HL-60 (cell line): ENCODE measurements at regions not wholly inside any gene's neighbourhood (a gene's known extent, or its start where the extent isn't known, plus 50 kb on each side); places are given as distances from the start of the nearest gene placed in this dataset.

ENCODE experiments used
- DNase-seq, 2 experiments: peaks; one replicate each; pipeline ENCODE4 v3.0.0-alpha.2; 2010 to 2020; ENCODE audit warnings: low read depth in 1 of 2, low spot score in 1 of 2
- H3K27ac ChIP-seq: fragments of 250-450 bp; sonication (Bioruptor Pico); replicated peaks from 2 replicates; pipeline ENCODE4 v1.5.1; 2020; ENCODE audit warnings: mild to moderate bottlenecking, moderate library complexity
- H3K27me3 ChIP-seq: fragments of 250-450 bp; sonication (Bioruptor Pico); 2 replicates; pipeline ENCODE4 v1.5.1; 2021; ENCODE audit warnings: mild to moderate bottlenecking, moderate library complexity; ENCODE audit not compliant: insufficient read depth, poor library complexity, severe bottlenecking
- H3K4me3 ChIP-seq: replicated peaks from 2 replicates; pipeline ENCODE4 v1.5.1; 2011; ENCODE audit warnings: mild to moderate bottlenecking, control low read depth, low read length; ENCODE audit not compliant: insufficient read depth
- GABPA ChIP-seq: IDR thresholded peaks from 2 replicates; pipeline ENCODE4 v1.6.1; 2012; ENCODE audit warnings: low read depth
- POLR2AphosphoS5 ChIP-seq: IDR thresholded peaks from 2 replicates; pipeline ENCODE4 v1.6.1; 2012; ENCODE audit warnings: low read depth
- SPI1 ChIP-seq: IDR thresholded peaks from 2 replicates; pipeline ENCODE4 v1.6.1; 2012; ENCODE audit warnings: low read depth, mild to moderate bottlenecking, borderline replicate concordance
- TF ChIP-seq, protein P1 (sequence below): IDR thresholded peaks from one replicate; pipeline ENCODE4 v1.5.1; 2011; ENCODE audit warnings: low read length, control low read depth, inconsistent platforms; ENCODE audit not compliant: insufficient read depth
- TF ChIP-seq, protein P2 (sequence below): IDR thresholded peaks from 2 replicates; pipeline ENCODE4 v1.6.1; 2012; ENCODE audit warnings: low read depth; ENCODE audit not compliant: insufficient replicate concordance

DNA sequence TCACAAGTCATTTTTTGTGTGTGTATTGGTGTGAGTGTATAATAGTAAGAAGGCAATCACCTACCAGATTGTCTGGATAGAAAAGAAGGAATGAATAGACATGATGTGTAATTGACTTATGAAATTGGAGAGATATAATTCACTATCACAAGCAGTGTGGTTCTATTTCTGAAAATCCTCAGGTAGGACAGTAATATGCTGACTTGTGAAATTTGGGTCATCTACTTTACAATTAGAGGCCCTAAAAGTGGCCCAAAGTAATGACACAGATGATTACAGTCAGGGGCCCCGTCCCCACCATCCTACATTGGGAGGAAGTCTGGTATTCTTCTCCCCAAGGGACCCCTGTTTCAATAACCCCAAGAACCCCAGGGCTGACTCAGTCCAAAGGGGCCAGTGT, 73.6 kb upstream of the SELENOK start:
- H3K27me3 ChIP-seq, result no peaks in the 10 kb centered on the region
- no peak overlapping the region for H3K27ac ChIP-seq
- H3K4me3 ChIP-seq, result no peak overlapping the region
- DNase-seq, result no peak
- TF ChIP-seq, protein P1, sequence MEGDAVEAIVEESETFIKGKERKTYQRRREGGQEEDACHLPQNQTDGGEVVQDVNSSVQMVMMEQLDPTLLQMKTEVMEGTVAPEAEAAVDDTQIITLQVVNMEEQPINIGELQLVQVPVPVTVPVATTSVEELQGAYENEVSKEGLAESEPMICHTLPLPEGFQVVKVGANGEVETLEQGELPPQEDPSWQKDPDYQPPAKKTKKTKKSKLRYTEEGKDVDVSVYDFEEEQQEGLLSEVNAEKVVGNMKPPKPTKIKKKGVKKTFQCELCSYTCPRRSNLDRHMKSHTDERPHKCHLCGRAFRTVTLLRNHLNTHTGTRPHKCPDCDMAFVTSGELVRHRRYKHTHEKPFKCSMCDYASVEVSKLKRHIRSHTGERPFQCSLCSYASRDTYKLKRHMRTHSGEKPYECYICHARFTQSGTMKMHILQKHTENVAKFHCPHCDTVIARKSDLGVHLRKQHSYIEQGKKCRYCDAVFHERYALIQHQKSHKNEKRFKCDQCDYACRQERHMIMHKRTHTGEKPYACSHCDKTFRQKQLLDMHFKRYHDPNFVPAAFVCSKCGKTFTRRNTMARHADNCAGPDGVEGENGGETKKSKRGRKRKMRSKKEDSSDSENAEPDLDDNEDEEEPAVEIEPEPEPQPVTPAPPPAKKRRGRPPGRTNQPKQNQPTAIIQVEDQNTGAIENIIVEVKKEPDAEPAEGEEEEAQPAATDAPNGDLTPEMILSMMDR, result no peak
- TF ChIP-seq SPI1 (no peak), POLR2AphosphoS5 (no peak), GABPA (no peak)
- TF ChIP-seq, protein P2, sequence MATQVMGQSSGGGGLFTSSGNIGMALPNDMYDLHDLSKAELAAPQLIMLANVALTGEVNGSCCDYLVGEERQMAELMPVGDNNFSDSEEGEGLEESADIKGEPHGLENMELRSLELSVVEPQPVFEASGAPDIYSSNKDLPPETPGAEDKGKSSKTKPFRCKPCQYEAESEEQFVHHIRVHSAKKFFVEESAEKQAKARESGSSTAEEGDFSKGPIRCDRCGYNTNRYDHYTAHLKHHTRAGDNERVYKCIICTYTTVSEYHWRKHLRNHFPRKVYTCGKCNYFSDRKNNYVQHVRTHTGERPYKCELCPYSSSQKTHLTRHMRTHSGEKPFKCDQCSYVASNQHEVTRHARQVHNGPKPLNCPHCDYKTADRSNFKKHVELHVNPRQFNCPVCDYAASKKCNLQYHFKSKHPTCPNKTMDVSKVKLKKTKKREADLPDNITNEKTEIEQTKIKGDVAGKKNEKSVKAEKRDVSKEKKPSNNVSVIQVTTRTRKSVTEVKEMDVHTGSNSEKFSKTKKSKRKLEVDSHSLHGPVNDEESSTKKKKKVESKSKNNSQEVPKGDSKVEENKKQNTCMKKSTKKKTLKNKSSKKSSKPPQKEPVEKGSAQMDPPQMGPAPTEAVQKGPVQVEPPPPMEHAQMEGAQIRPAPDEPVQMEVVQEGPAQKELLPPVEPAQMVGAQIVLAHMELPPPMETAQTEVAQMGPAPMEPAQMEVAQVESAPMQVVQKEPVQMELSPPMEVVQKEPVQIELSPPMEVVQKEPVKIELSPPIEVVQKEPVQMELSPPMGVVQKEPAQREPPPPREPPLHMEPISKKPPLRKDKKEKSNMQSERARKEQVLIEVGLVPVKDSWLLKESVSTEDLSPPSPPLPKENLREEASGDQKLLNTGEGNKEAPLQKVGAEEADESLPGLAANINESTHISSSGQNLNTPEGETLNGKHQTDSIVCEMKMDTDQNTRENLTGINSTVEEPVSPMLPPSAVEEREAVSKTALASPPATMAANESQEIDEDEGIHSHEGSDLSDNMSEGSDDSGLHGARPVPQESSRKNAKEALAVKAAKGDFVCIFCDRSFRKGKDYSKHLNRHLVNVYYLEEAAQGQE, result no peak

DNA sequence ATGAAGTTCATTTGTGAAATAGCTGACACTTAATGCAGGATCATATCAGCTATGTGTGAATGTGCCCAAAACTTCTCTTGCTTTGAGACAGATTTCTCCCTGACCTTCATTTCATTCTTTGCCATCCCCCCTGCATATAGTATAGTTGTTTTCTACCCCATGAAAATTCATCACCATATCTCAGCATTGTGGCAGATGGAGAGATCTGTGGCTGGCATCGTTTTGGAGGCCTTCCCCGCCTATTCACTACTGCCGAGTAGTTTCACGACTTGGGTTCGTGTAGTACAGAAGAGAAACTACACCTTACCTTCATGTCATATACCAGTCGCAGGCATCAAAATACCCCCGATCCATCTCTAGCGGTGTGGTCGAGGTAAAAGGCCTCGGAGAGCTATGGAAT, 66.2 kb upstream of the SELENOK start:
- H3K27me3 ChIP-seq, result no peaks in the 10 kb centered on the region
- no peak for TF ChIP-seq POLR2AphosphoS5
- no peak for TF ChIP-seq SPI1
- no peak for TF ChIP-seq GABPA
- TF ChIP-seq, protein P2, result no peak
- TF ChIP-seq, protein P1, result no peak
- H3K4me3 ChIP-seq, result no peak overlapping the region
- H3K27ac ChIP-seq, result no peak overlapping the region
- DNase-seq, result no peak

DNA sequence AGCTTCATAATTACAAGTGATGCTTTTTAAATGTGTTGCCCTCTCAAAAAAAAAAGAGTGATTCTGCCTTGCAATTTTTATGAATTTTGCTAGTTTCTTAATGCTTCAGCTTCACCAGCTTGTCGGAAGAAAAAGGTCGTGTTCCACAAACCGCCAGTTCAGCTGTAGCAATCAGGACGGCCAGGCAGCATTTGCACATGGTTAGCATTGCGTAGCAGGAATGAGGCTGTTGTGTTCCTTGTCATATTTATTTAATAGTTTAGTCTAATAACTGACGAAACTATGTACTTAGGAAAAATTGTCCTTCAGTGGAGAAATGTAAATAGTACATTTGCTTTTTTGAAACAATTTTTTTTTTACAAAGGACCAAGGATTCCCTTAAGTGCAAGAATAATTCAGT, 64.9 kb upstream of the SELENOK start:
- H3K4me3 ChIP-seq, result no peak overlapping the region
- no peak overlapping the region for H3K27ac ChIP-seq
- TF ChIP-seq, protein P2, result no peak
- TF ChIP-seq POLR2AphosphoS5 (no peak), SPI1 (no peak), GABPA (no peak)
- TF ChIP-seq, protein P1, result no peak
- no peak for DNase-seq
- peaks cover 3% of the 10 kb centered on the region for H3K27me3 ChIP-seq
